IPS DF 19.7 (cell line): ENCODE measurements at regions not wholly inside any gene's neighbourhood (a gene's known extent, or its start where the extent isn't known, plus 50 kb on each side); places are given as distances from the start of the nearest gene placed in this dataset.

Experiments
- DNase-seq: peaks from one replicate; pipeline ENCODE4 v3.0.0-alpha.2; 2013; ENCODE audit warnings: low read depth, low spot score

- DNase-seq = no peak
These were observed 663.8 kb upstream of the CDH9 start for GRCh38 chr5:27701931-27702903.

- DNase-seq = no peak
These were observed 662.1 kb upstream of the CDH9 start for GRCh38 chr5:27700526-27700925.

GRCh38 chr5:27682600-27682999, 644.2 kb upstream of the CDH9 start:
- no peak for DNase-seq

- peak; percentile 15 for DNase-seq
These were observed 614.1 kb upstream of the CDH9 start for GRCh38 chr5:27652505-27652904.

GRCh38 chr5:27639005-27639612, 600.7 kb upstream of the CDH9 start:
- DNase-seq = no peak

GRCh38 chr5:27619982-27620381, 581.6 kb upstream of the CDH9 start:
- DNase-seq = no peak

- DNase-seq = no peak
These were observed 573.8 kb upstream of the CDH9 start for GRCh38 chr5:27612161-27612560.

GRCh38 chr5:27608992-27609391, 570.6 kb upstream of the CDH9 start:
- no peak for DNase-seq

- no peak for DNase-seq
These were observed 560.2 kb upstream of the CDH9 start for GRCh38 chr5:27598576-27598975.

- DNase-seq = no peak
These were observed 555.8 kb upstream of the CDH9 start for GRCh38 chr5:27594141-27594540.

GRCh38 chr5:27592231-27592630, 553.8 kb upstream of the CDH9 start:
- DNase-seq = no peak

- no peak for DNase-seq
These were observed 552.1 kb upstream of the CDH9 start for GRCh38 chr5:27590503-27590902.

GRCh38 chr5:27578279-27578678, 539.9 kb upstream of the CDH9 start:
- no peak for DNase-seq

GRCh38 chr5:27571681-27572080, 533.3 kb upstream of the CDH9 start:
- DNase-seq = no peak

- no peak for DNase-seq
These were observed 530.4 kb upstream of the CDH9 start for GRCh38 chr5:27568811-27569210.

- DNase-seq = no peak
These were observed 523.0 kb upstream of the CDH9 start for GRCh38 chr5:27561408-27561807.

- no peak for DNase-seq
These were observed 510.1 kb upstream of the CDH9 start for GRCh38 chr5:27548484-27548883.

- DNase-seq = no peak
These were observed 496.7 kb upstream of the CDH9 start for GRCh38 chr5:27535031-27535557.

- no peak for DNase-seq
These were observed 493.9 kb upstream of the CDH9 start for GRCh38 chr5:27532305-27532704.

GRCh38 chr5:27524515-27524914, 486.1 kb upstream of the CDH9 start:
- no peak for DNase-seq

GRCh38 chr5:27523629-27524028, 485.2 kb upstream of the CDH9 start:
- no peak for DNase-seq

GRCh38 chr5:27516437-27516836, 478.1 kb upstream of the CDH9 start:
- no peak for DNase-seq

GRCh38 chr5:27511061-27511460, 472.7 kb upstream of the CDH9 start:
- no peak for DNase-seq
